Parathyroid adenoma (tissue), 2 donors: ENCODE measurements at regions not wholly inside any gene's neighbourhood (a gene's known extent, or its start where the extent isn't known, plus 50 kb on each side); places are given as distances from the start of the nearest gene placed in this dataset.
"Not testable (repeated sequence)": the region's sequence is repeated elsewhere in the genome, so short reads cannot be mapped to it uniquely, and the experiment has no call there.

Source experiments
- H2AFZ ChIP-seq: fragments of 300-600 bp; sonication (generic); one replicate; pipeline ENCODE4 v1.7.0; 2017; ENCODE audit warnings: antibody characterized with exemption, mild to moderate bottlenecking
- H3K27ac ChIP-seq: fragments of 300-600 bp; sonication (generic); one replicate; pipeline ENCODE4 v1.7.0; 2017
- H3K27me3 ChIP-seq: fragments of 300-600 bp; sonication (generic); one replicate; pipeline ENCODE4 v1.7.0; 2017; ENCODE audit warnings: low read length; ENCODE audit not compliant: control insufficient read depth, insufficient read depth
- H3K36me3 ChIP-seq: fragments of 300-600 bp; sonication (generic); one replicate; pipeline ENCODE4 v1.7.0; 2017; ENCODE audit warnings: low read length; ENCODE audit not compliant: control insufficient read depth, insufficient read depth
- H3K4me1 ChIP-seq: fragments of 300-600 bp; sonication (generic); one replicate; pipeline ENCODE4 v1.7.0; 2017; ENCODE audit warnings: control low read depth
- H3K4me2 ChIP-seq: fragments of 300-600 bp; sonication (generic); one replicate; pipeline ENCODE4 v1.7.0; 2017; ENCODE audit warnings: low read length
- H3K4me3 ChIP-seq: fragments of 300-600 bp; sonication (generic); one replicate; pipeline ENCODE4 v1.7.0; 2017; ENCODE audit warnings: low read depth, low read length
- H3K79me2 ChIP-seq: fragments of 300-600 bp; sonication (generic); one replicate; pipeline ENCODE4 v1.7.0; 2017; ENCODE audit warnings: control low read depth
- H3K9ac ChIP-seq: fragments of 300-600 bp; sonication (generic); one replicate; pipeline ENCODE4 v1.7.0; 2017; ENCODE audit warnings: mild to moderate bottlenecking
- H3K9me3 ChIP-seq: fragments of 300-600 bp; sonication (generic); one replicate; pipeline ENCODE4 v1.7.0; 2017; ENCODE audit warnings: low read length; ENCODE audit not compliant: control insufficient read depth
- CTCF ChIP-seq: fragments of 300-600 bp; sonication (generic); IDR thresholded peaks from one replicate; pipeline ENCODE4 v1.7.0; 2017; ENCODE audit warnings: antibody characterized with exemption, mild to moderate bottlenecking
- donor health status: primary hyperparathyroidism.

DNA sequence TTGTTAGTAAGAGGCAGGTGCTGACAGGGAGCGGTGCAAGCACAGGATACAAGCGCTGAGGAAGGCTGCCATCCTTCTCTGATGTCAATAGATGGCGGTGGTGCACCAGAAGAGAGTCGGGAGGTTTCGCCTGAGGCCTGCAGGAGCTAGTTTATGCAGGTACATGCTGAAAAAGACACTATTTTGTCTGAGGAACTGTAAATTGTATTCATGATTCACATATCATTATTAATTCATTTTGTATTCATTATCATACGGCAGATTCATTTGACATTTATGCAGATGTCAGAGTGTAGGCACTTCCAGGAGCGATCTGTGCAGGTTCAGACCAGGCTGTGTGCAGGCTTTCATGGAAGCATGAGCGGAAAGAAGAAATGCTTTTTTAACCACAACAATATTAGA is 824.0 kb downstream of the STIM2 start:
- H3K4me3 ChIP-seq = no peak overlapping the region
- no peaks in the 10 kb centered on the region for H3K4me1 ChIP-seq
- no peaks in the 10 kb centered on the region for H3K27me3 ChIP-seq
- H3K79me2 ChIP-seq = no peaks in the 10 kb centered on the region
- no peak overlapping the region for H3K4me2 ChIP-seq
- no peaks in the 10 kb centered on the region for H3K9me3 ChIP-seq
- H3K27ac ChIP-seq = no peak overlapping the region
- H3K36me3 ChIP-seq = no peaks in the 10 kb centered on the region
- no peak overlapping the region for H3K9ac ChIP-seq
- no peak overlapping the region for H2AFZ ChIP-seq
- peak; percentile 46 for TF ChIP-seq CTCF

DNA sequence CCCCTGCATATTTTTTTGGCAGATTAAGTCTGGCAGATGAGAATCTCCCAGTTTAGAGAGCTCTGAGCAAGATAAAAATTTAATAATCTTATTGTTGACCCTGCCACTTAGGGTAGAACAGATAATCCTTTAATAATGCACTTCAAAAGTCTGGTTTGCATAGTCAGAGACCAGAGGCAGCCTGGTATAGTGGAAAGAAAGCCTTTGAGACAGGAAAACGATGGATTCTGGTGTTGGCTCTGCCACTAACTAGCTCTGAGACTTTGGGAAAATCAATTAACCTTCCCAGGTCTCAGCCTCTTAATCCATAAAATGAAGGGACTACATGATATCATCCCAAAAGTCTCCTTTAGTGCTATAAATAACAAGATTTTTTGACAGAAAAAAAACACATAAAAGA is 824.5 kb downstream of the STIM2 start:
- Histone ChIP-seq H3K9ac (no peak overlapping the region), H3K79me2 (no peaks in the 10 kb centered on the region), H3K27me3 (no peaks in the 10 kb centered on the region), H3K27ac (no peak overlapping the region), H3K9me3 (no peaks in the 10 kb centered on the region), H3K4me2 (no peak overlapping the region), H2AFZ (no peak overlapping the region), H3K4me1 (no peaks in the 10 kb centered on the region), H3K36me3 (no peaks in the 10 kb centered on the region), H3K4me3 (no peak overlapping the region)
- no peak for TF ChIP-seq CTCF

GRCh38 chr4:27685947-27686346 is 825.3 kb downstream of the STIM2 start:
- no peak overlapping the region for H3K4me3 ChIP-seq
- no peaks in the 10 kb centered on the region for H3K36me3 ChIP-seq
- H3K4me1 ChIP-seq = no peaks in the 10 kb centered on the region
- no peaks in the 10 kb centered on the region for H3K27me3 ChIP-seq
- H3K4me2 ChIP-seq = no peak overlapping the region
- H3K9ac ChIP-seq = no peak overlapping the region
- no peak for TF ChIP-seq CTCF
- no peaks in the 10 kb centered on the region for H3K9me3 ChIP-seq
- no peaks in the 10 kb centered on the region for H3K79me2 ChIP-seq
- H3K27ac ChIP-seq = no peak overlapping the region
- H2AFZ ChIP-seq = no peak overlapping the region

DNA sequence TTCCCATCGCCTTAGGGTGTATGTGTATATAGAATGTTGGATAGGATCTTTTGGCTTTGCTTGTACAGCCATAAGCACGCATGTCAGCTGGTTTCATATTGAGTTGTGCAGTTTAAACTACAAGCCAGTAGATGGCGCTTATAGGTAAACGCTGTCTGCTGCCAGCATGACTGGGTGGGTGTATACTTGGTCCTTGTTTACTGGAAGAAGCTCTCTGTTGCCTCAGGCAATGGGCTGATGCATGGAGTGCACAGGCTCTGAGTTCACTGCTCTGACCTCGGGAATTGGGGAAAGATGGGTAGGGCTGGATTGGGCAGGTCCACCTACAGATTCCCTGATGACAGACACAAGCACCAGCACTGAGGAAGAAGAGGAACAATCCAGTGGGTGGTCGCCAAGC is 831.5 kb downstream of the STIM2 start:
- Histone ChIP-seq H3K9ac (no peak overlapping the region), H3K9me3 (no peaks in the 10 kb centered on the region), H3K27me3 (no peaks in the 10 kb centered on the region), H3K4me1 (no peaks in the 10 kb centered on the region), H3K27ac (no peak overlapping the region), H3K79me2 (no peaks in the 10 kb centered on the region), H2AFZ (no peak overlapping the region), H3K4me3 (no peak overlapping the region), H3K4me2 (no peak overlapping the region), H3K36me3 (no peaks in the 10 kb centered on the region)
- TF ChIP-seq CTCF = no peak

- Histone ChIP-seq H3K4me2 (no peak overlapping the region), H3K79me2 (no peaks in the 10 kb centered on the region), H3K4me1 (no peaks in the 10 kb centered on the region), H2AFZ (no peak overlapping the region), H3K27ac (no peak overlapping the region), H3K27me3 (no peaks in the 10 kb centered on the region), H3K4me3 (no peak overlapping the region), H3K9me3 (no peaks in the 10 kb centered on the region), H3K9ac (no peak overlapping the region), H3K36me3 (no peaks in the 10 kb centered on the region)
- no peak for TF ChIP-seq CTCF
Observed at GRCh38 chr4:27692868-27693634, 832.4 kb downstream of the STIM2 start.

- not testable (repeated sequence) for H3K9me3 ChIP-seq, H3K27me3 ChIP-seq
Observed at GRCh38 chr4:27696257-27696656, 835.6 kb downstream of the STIM2 start.

More at GRCh38 chr4:27696257-27696656, 835.6 kb downstream of the STIM2 start:
- H2AFZ ChIP-seq, H3K4me3 ChIP-seq, H3K9ac ChIP-seq, H3K27ac ChIP-seq, H3K36me3 ChIP-seq, H3K79me2 ChIP-seq, H3K4me2 ChIP-seq, H3K4me1 ChIP-seq: not testable (repeated sequence)
